OCI-LY7 (cell line): ENCODE measurements at regions not wholly inside any gene's neighbourhood (a gene's known extent, or its start where the extent isn't known, plus 50 kb on each side); places are given as distances from the start of the nearest gene placed in this dataset.

Source experiments
- BruUV-seq: library from RNA; stranded (reverse); fragments of 400-500 nt; replicated peaks from 2 replicates; lab custom pipeline; 2021; lab: Mats Ljungman, UMichigan
- CTCF ChIA-PET: fragments of 300-600 bp; sonication (Branson Sonifier 250); formaldehyde crosslinking; loops from one replicate; lab custom pipeline; 2022; ENCODE audit warnings: antibody characterized with exemption; ENCODE audit not compliant: unreplicated experiment; lab: Charles Lee
- POLR2A ChIA-PET: fragments of 300-600 bp; sonication (Branson Sonifier 250); formaldehyde crosslinking; loops from one replicate; lab custom pipeline; 2022; ENCODE audit warnings: antibody characterized with exemption; lab: Charles Lee
- DNase-seq: peaks from one replicate; pipeline ENCODE4 v3.0.0-alpha.2; 2015; ENCODE audit warnings: low spot score
- H2AFZ ChIP-seq: fragments of 200-600 bp; sonication (generic), shearing (Covaris generic); 2 replicates; pipeline ENCODE4 v1.6.1; 2014; ENCODE audit warnings: mild to moderate bottlenecking, antibody characterized with exemption, low read length, moderate library complexity
- H3K27ac ChIP-seq: fragments of 200-600 bp; sonication (generic); 2 replicates; pipeline ENCODE4 v1.5.1; 2014; ENCODE audit warnings: mixed run types, low read depth, mild to moderate bottlenecking, moderate library complexity, low read length, inconsistent platforms; ENCODE audit not compliant: poor library complexity, severe bottlenecking
- H3K36me3 ChIP-seq: fragments of 200-600 bp; sonication (generic); 2 replicates; pipeline ENCODE4 v1.6.1; 2014; ENCODE audit warnings: mild to moderate bottlenecking, antibody characterized with exemption, low read length, moderate library complexity, mixed read lengths; ENCODE audit not compliant: insufficient read depth
- H3K4me1 ChIP-seq: fragments of 200-600 bp; sonication (generic); 2 replicates; pipeline ENCODE4 v1.5.1; 2014; ENCODE audit warnings: mild to moderate bottlenecking, low read length; ENCODE audit not compliant: insufficient read depth, poor library complexity, severe bottlenecking
- H3K4me2 ChIP-seq: fragments of 200-600 bp; sonication (generic); 2 replicates; pipeline ENCODE4 v1.6.1; 2014; ENCODE audit warnings: mild to moderate bottlenecking, low read length
- H3K4me3 ChIP-seq: fragments of 200-600 bp; sonication (generic); 2 replicates; pipeline ENCODE4 v1.5.1; 2014; ENCODE audit warnings: mild to moderate bottlenecking, low read depth, low read length; ENCODE audit not compliant: poor library complexity, severe bottlenecking
- H3K79me2 ChIP-seq: fragments of 200-600 bp; sonication (generic); 2 replicates; pipeline ENCODE4 v1.6.1; 2016; ENCODE audit warnings: low read depth, mild to moderate bottlenecking, low read length, moderate library complexity, mixed read lengths; ENCODE audit not compliant: insufficient read depth
- H3K9me2 ChIP-seq: fragments of 200-600 bp; sonication (generic); 2 replicates; pipeline ENCODE4 v1.6.1; 2016; ENCODE audit warnings: mild to moderate bottlenecking, low read length, mixed read lengths; ENCODE audit not compliant: insufficient read depth
- H3K9me3 ChIP-seq: fragments of 200-600 bp; sonication (generic); 2 replicates; pipeline ENCODE4 v1.6.1; 2014; ENCODE audit warnings: mild to moderate bottlenecking, mixed run types, low read length, mixed read lengths
- H4K20me1 ChIP-seq: fragments of 200-600 bp; sonication (generic); 2 replicates; pipeline ENCODE4 v1.6.1; 2014; ENCODE audit warnings: mild to moderate bottlenecking, antibody characterized with exemption, low read length, moderate library complexity, mixed read lengths; ENCODE audit not compliant: insufficient read depth
- CTCF ChIP-seq: fragments of 200-600 bp; sonication (generic); conservative IDR thresholded peaks from 2 replicates; pipeline ENCODE4 v1.5.1; 2014; ENCODE audit warnings: mild to moderate bottlenecking, antibody characterized with exemption, low read length, moderate library complexity, mixed read lengths
- EZH2phosphoT487 ChIP-seq: fragments of 200-600 bp; sonication (generic); IDR thresholded peaks from 2 replicates; pipeline ENCODE4 v1.6.1; 2018; ENCODE audit warnings: low read depth, borderline replicate concordance, mild to moderate bottlenecking, mixed run types, antibody characterized with exemption, low read length, moderate library complexity, mixed read lengths
- intact Hi-C: fragments of 100-400 bp; cut with micrococcal nuclease; formaldehyde crosslinking; loops from one replicate; pipeline ENCODE4 v1.10.0; 2022; ENCODE audit not compliant: unreplicated experiment

GRCh38 chr9:118652912-118653311 lies 716.3 kb downstream of the BRINP1 start:
- Histone ChIP-seq H3K9me3 (no peaks in the 10 kb centered on the region), H2AFZ (no peak overlapping the region), H3K36me3 (no peaks in the 10 kb centered on the region), H4K20me1 (no peaks in the 10 kb centered on the region), H3K79me2 (no peaks in the 10 kb centered on the region), H3K4me1 (no peaks in the 10 kb centered on the region), H3K4me2 (no peak overlapping the region), H3K9me2 (no peaks in the 10 kb centered on the region), H3K4me3 (no peak overlapping the region), H3K27ac (no peak overlapping the region)
- TF ChIP-seq CTCF: no peak
- CTCF ChIA-PET: no interaction called here
- DNase-seq: no peak
- no TSS peak for BruUV-seq
- intact Hi-C loops: no loop called here
- POLR2A ChIA-PET: no interaction called here

GRCh38 chr9:118659011-118659410 lies 710.2 kb downstream of the BRINP1 start:
- POLR2A ChIA-PET: no interaction called here
- no TSS peak for BruUV-seq
- intact Hi-C loops: no loop called here
- Histone ChIP-seq H3K4me1 (no peaks in the 10 kb centered on the region), H3K9me2 (no peaks in the 10 kb centered on the region), H3K9me3 (no peaks in the 10 kb centered on the region), H4K20me1 (no peaks in the 10 kb centered on the region), H2AFZ (no peak overlapping the region), H3K4me2 (no peak overlapping the region), H3K27ac (no peak overlapping the region), H3K4me3 (no peak overlapping the region), H3K79me2 (no peaks in the 10 kb centered on the region), H3K36me3 (no peaks in the 10 kb centered on the region)
- TF ChIP-seq EZH2phosphoT487 (no peak), CTCF (no peak)
- CTCF ChIA-PET: no interaction called here
- DNase-seq: no peak

GRCh38 chr9:118665226-118665919 lies 703.9 kb downstream of the BRINP1 start:
- BruUV-seq: no TSS peak

More at GRCh38 chr9:118665226-118665919, 703.9 kb downstream of the BRINP1 start:
- H3K27ac ChIP-seq: no peak overlapping the region
- H3K9me2 ChIP-seq: no peaks in the 10 kb centered on the region
- H3K4me1 ChIP-seq: no peaks in the 10 kb centered on the region
- intact Hi-C loops: no loop called here
- POLR2A ChIA-PET: interaction anchor here (0.6 to 0.7 kb wide), 2 partner anchors 213 to 883 kb away, joined by 3 read pairs; no protein-coding TSS in a partner anchor
- CTCF ChIA-PET: no interaction called here
- H3K9me3 ChIP-seq: no peaks in the 10 kb centered on the region
- H3K36me3 ChIP-seq: no peaks in the 10 kb centered on the region
- TF ChIP-seq CTCF (no peak), EZH2phosphoT487 (no peak)
- no peak overlapping the region for H3K4me3 ChIP-seq
- no peaks in the 10 kb centered on the region for H3K79me2 ChIP-seq
- DNase-seq: no peak
- H2AFZ ChIP-seq: no peak overlapping the region
- H3K4me2 ChIP-seq: no peak overlapping the region
- H4K20me1 ChIP-seq: no peaks in the 10 kb centered on the region
